Osteoblast (primary cell): ENCODE measurements at regions not wholly inside any gene's neighbourhood (a gene's known extent, or its start where the extent isn't known, plus 50 kb on each side); places are given as distances from the start of the nearest gene placed in this dataset.

ENCODE experiments used
- DNase-seq: peaks from one replicate; pipeline ENCODE4 v3.0.0; 2011; ENCODE audit warnings: low spot score, mixed read lengths; ENCODE audit not compliant: insufficient read length; ENCODE audit errors: missing footprints
- H2AFZ ChIP-seq: 2 replicates; pipeline ENCODE4 v1.6.0; 2011; ENCODE audit warnings: mild to moderate bottlenecking, low read length
- H3K27ac ChIP-seq: 2 replicates; pipeline ENCODE4 v1.5.1; 2011; ENCODE audit warnings: mild to moderate bottlenecking, low read depth, low read length, moderate library complexity
- H3K27me3 ChIP-seq: 2 replicates; pipeline ENCODE4 v1.6.0; 2012; ENCODE audit warnings: mild to moderate bottlenecking, control low read depth, inconsistent platforms, low read length, moderate library complexity; ENCODE audit not compliant: insufficient read depth
- H3K36me3 ChIP-seq: 2 replicates; pipeline ENCODE4 v1.5.1; 2011; ENCODE audit warnings: mild to moderate bottlenecking, low read length, control low read depth, moderate library complexity; ENCODE audit not compliant: insufficient read depth
- H3K4me1 ChIP-seq: 2 replicates; pipeline ENCODE4 v1.5.1; 2011; ENCODE audit warnings: mild to moderate bottlenecking, low read length, control low read depth, moderate library complexity; ENCODE audit not compliant: insufficient read depth
- H3K4me2 ChIP-seq: 2 replicates; pipeline ENCODE4 v1.6.0; 2011; ENCODE audit warnings: mild to moderate bottlenecking, low read length; ENCODE audit not compliant: insufficient read depth
- H3K4me3 ChIP-seq: fragments of 200-600 bp; sonication (generic); 3 replicates; pipeline ENCODE4 v1.5.1; 2012; ENCODE audit warnings: mild to moderate bottlenecking, low read length, inconsistent platforms; ENCODE audit not compliant: insufficient read depth
- H3K79me2 ChIP-seq: 2 replicates; pipeline ENCODE4 v1.6.0; 2012; ENCODE audit warnings: mild to moderate bottlenecking, low read length, control low read depth, inconsistent platforms; ENCODE audit not compliant: insufficient read depth
- H3K9me3 ChIP-seq: 2 replicates; pipeline ENCODE4 v1.5.1; 2011; ENCODE audit warnings: low read depth, low read length, control low read depth
- H4K20me1 ChIP-seq: 2 replicates; pipeline ENCODE4 v1.6.0; 2012; ENCODE audit warnings: mild to moderate bottlenecking, low read length, control low read depth; ENCODE audit not compliant: insufficient read depth
- CTCF ChIP-seq: IDR thresholded peaks from 2 replicates; pipeline ENCODE4 v1.5.1; 2011; ENCODE audit warnings: mild to moderate bottlenecking, low read depth, low read length, moderate library complexity; ENCODE audit errors: extremely low read depth

- no peaks in the 10 kb centered on the region for H3K9me3 ChIP-seq
- no peak for DNase-seq
- H3K36me3 ChIP-seq: no peaks in the 10 kb centered on the region
- TF ChIP-seq CTCF: no peak
- H3K4me3 ChIP-seq: no peak overlapping the region
- no peaks in the 10 kb centered on the region for H4K20me1 ChIP-seq
- no peak overlapping the region for H3K4me2 ChIP-seq
- H3K27me3 ChIP-seq: no peaks in the 10 kb centered on the region
- no peak overlapping the region for H3K27ac ChIP-seq
- H3K79me2 ChIP-seq: no peaks in the 10 kb centered on the region
- H2AFZ ChIP-seq: no peak overlapping the region
- no peaks in the 10 kb centered on the region for H3K4me1 ChIP-seq
Measured at GRCh38 chr3:28758115-28758514, 409.5 kb upstream of the AZI2 start.

- no peaks in the 10 kb centered on the region for H4K20me1 ChIP-seq
- H3K4me1 ChIP-seq: no peaks in the 10 kb centered on the region
- H3K79me2 ChIP-seq: no peaks in the 10 kb centered on the region
- H3K27me3 ChIP-seq: no peaks in the 10 kb centered on the region
- H2AFZ ChIP-seq: no peak overlapping the region
- TF ChIP-seq CTCF: no peak
- H3K4me3 ChIP-seq: no peak overlapping the region
- DNase-seq: no peak
- no peaks in the 10 kb centered on the region for H3K36me3 ChIP-seq
- H3K9me3 ChIP-seq: no peaks in the 10 kb centered on the region
- no peak overlapping the region for H3K4me2 ChIP-seq
- H3K27ac ChIP-seq: no peak overlapping the region
Measured at GRCh38 chr3:28761375-28761774, 412.8 kb upstream of the AZI2 start.

- no peak for TF ChIP-seq CTCF
- no peaks in the 10 kb centered on the region for H4K20me1 ChIP-seq
- H3K27ac ChIP-seq: no peak overlapping the region
- no peak overlapping the region for H3K4me3 ChIP-seq
- H3K79me2 ChIP-seq: no peaks in the 10 kb centered on the region
- no peaks in the 10 kb centered on the region for H3K4me1 ChIP-seq
- H3K9me3 ChIP-seq: no peaks in the 10 kb centered on the region
- H2AFZ ChIP-seq: no peak overlapping the region
- no peaks in the 10 kb centered on the region for H3K27me3 ChIP-seq
- no peaks in the 10 kb centered on the region for H3K36me3 ChIP-seq
- no peak for DNase-seq
- H3K4me2 ChIP-seq: no peak overlapping the region
Measured at GRCh38 chr3:28765194-28765593, 416.6 kb upstream of the AZI2 start.

- Histone ChIP-seq H3K4me3 (no peak overlapping the region), H3K79me2 (no peaks in the 10 kb centered on the region), H3K36me3 (no peaks in the 10 kb centered on the region), H4K20me1 (no peaks in the 10 kb centered on the region), H3K4me1 (no peaks in the 10 kb centered on the region), H3K27ac (no peak overlapping the region), H3K27me3 (no peaks in the 10 kb centered on the region), H2AFZ (no peak overlapping the region), H3K4me2 (no peak overlapping the region), H3K9me3 (no peaks in the 10 kb centered on the region)
- DNase-seq: no peak
- TF ChIP-seq CTCF: no peak
Measured at GRCh38 chr3:28768439-28768838, 419.8 kb upstream of the AZI2 start.
